Tibial artery (tissue), 4 donors: ENCODE measurements at regions not wholly inside any gene's neighbourhood (a gene's known extent, or its start where the extent isn't known, plus 50 kb on each side); places are given as distances from the start of the nearest gene placed in this dataset.

Experiments used
- DNase-seq, 2 donors: peaks; one replicate each; pipeline ENCODE4 v3.0.0-alpha.2; 2019
- H3K27ac ChIP-seq, 2 donors: fragments of 200-600 bp; sonication (generic) in 1 of 2; 1 replicate in 1 of 2; 2 replicates in 1 of 2; pipeline ENCODE4 v1.5.1; 2018 to 2019; ENCODE audit warnings: mild to moderate bottlenecking in 1 of 2
- H3K27me3 ChIP-seq, 2 donors: fragments of 200-600 bp; sonication (generic) in 1 of 2; one replicate each; pipeline versions ENCODE4 v1.5.1 to v1.6.0; 2016 to 2019
- H3K36me3 ChIP-seq, 3 donors: fragments of 200-600 bp; sonication (generic) in 2 of 3; one replicate each; pipeline ENCODE4 v1.5.1; 2016 to 2019; ENCODE audit warnings: mild to moderate bottlenecking in 2 of 3
- H3K4me1 ChIP-seq, 4 donors: fragments of 200-600 bp; sonication (generic) in 2 of 4; 1 replicate in 3 of 4; 2 replicates in 1 of 4; pipeline ENCODE4 v1.5.1; 2016 to 2019
- H3K4me3 ChIP-seq, 2 donors: fragments of 200-600 bp; sonication (generic) in 1 of 2; 1 replicate in 1 of 2; 2 replicates in 1 of 2; pipeline ENCODE4 v1.5.1; 2018 to 2019; ENCODE audit warnings: mild to moderate bottlenecking in 2 of 2
- H3K9me3 ChIP-seq, 3 donors: fragments of 200-600 bp; sonication (generic) in 1 of 3; one replicate each; pipeline ENCODE4 v1.5.1; 2016 to 2019
- intact Hi-C: fragments of 100-400 bp; cut with DNase I; formaldehyde crosslinking; loops from one replicate; pipeline ENCODE4 v1.15.0; 2023; ENCODE audit warnings: low total_unique reads
- TF ChIP-seq, protein P1 (sequence below), 2 experiments: fragments of 200-600 bp in 1 of 2; fragments of 450-650 bp in 1 of 2; IDR thresholded peaks; one replicate each; pipeline ENCODE4 v1.5.1; 2017 to 2019; ENCODE audit warnings: antibody characterized with exemption in 2 of 2, mild to moderate bottlenecking in 1 of 2, moderate library complexity in 1 of 2

DNA sequence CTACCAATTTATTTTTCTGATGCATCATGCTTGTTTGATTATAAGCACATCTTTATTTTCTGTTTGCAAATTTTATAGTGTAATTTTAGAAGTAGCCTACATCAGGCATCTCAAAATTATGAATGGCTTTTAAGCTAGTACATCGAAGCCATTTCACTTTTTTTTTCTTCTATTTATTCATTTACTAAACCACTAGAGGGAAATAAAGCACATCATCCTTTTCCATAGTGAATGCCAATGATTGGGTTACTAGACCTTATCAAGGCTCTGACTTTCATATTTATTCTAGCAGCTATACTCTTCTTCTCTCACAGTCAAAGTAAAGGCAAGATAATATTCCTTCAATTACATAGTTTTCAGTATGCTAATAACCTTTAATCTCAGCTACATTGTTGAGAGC is 736.4 kb upstream of the LRFN5 start:
- Histone ChIP-seq H3K9me3 (no peaks in the 10 kb centered on the region), H3K4me1 (no peaks in the 10 kb centered on the region), H3K27ac (no peak overlapping the region), H3K36me3 (no peaks in the 10 kb centered on the region), H3K4me3 (no peak overlapping the region), H3K27me3 (no peaks in the 10 kb centered on the region)
- intact Hi-C loops = no loop called here
- no peak for DNase-seq
- TF ChIP-seq, protein P1, sequence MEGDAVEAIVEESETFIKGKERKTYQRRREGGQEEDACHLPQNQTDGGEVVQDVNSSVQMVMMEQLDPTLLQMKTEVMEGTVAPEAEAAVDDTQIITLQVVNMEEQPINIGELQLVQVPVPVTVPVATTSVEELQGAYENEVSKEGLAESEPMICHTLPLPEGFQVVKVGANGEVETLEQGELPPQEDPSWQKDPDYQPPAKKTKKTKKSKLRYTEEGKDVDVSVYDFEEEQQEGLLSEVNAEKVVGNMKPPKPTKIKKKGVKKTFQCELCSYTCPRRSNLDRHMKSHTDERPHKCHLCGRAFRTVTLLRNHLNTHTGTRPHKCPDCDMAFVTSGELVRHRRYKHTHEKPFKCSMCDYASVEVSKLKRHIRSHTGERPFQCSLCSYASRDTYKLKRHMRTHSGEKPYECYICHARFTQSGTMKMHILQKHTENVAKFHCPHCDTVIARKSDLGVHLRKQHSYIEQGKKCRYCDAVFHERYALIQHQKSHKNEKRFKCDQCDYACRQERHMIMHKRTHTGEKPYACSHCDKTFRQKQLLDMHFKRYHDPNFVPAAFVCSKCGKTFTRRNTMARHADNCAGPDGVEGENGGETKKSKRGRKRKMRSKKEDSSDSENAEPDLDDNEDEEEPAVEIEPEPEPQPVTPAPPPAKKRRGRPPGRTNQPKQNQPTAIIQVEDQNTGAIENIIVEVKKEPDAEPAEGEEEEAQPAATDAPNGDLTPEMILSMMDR (IDR thresholded peaks at IDR 0.05) = no peak

DNA sequence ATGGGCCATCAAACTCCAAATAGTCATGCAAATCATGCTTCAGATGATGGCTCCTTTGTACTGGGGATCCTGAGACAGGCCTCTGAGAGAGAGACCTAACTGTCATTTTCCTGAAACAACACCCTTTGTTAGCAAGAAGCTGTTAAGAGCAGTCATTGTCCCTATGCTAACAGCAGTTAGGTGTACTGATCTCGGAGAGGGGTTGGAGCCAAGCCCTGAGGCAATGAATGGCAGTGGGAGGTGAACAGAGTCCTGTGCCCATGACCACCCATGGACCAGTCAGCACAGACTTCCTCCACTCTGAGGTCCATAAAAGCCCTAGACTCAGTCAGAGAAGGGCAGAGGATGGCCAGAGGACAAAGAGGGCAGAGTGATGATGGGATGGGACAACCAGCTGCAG is 747.6 kb upstream of the LRFN5 start:
- H3K27me3 ChIP-seq = no peaks in the 10 kb centered on the region
- no peak overlapping the region for H3K27ac ChIP-seq
- no peaks in the 10 kb centered on the region for H3K4me1 ChIP-seq
- H3K36me3 ChIP-seq = no peaks in the 10 kb centered on the region
- TF ChIP-seq, protein P1 (IDR thresholded peaks at IDR 0.05) = no peak
- no peak overlapping the region for H3K4me3 ChIP-seq
- DNase-seq = no peak
- intact Hi-C loops = no loop called here
- no peaks in the 10 kb centered on the region for H3K9me3 ChIP-seq

GRCh38 chr14:40855343-40855742 is 751.3 kb upstream of the LRFN5 start:
- no peak overlapping the region for H3K27ac ChIP-seq
- H3K4me3 ChIP-seq = no peak overlapping the region
- no peak for DNase-seq
- TF ChIP-seq, protein P1 (IDR thresholded peaks at IDR 0.05) = no peak
- H3K36me3 ChIP-seq = no peaks in the 10 kb centered on the region
- intact Hi-C loops = no loop called here
- H3K27me3 ChIP-seq = no peaks in the 10 kb centered on the region
- H3K9me3 ChIP-seq = no peaks in the 10 kb centered on the region
- H3K4me1 ChIP-seq = no peaks in the 10 kb centered on the region

GRCh38 chr14:40850191-40850590 is 756.5 kb upstream of the LRFN5 start:
- no peaks in the 10 kb centered on the region for H3K36me3 ChIP-seq
- no peaks in the 10 kb centered on the region for H3K27me3 ChIP-seq
- H3K4me3 ChIP-seq = no peak overlapping the region
- no peak for DNase-seq
- no peaks in the 10 kb centered on the region for H3K4me1 ChIP-seq
- intact Hi-C loops = no loop called here
- TF ChIP-seq, protein P1 (IDR thresholded peaks at IDR 0.05) = no peak
- H3K9me3 ChIP-seq = no peaks in the 10 kb centered on the region
- no peak overlapping the region for H3K27ac ChIP-seq

DNA sequence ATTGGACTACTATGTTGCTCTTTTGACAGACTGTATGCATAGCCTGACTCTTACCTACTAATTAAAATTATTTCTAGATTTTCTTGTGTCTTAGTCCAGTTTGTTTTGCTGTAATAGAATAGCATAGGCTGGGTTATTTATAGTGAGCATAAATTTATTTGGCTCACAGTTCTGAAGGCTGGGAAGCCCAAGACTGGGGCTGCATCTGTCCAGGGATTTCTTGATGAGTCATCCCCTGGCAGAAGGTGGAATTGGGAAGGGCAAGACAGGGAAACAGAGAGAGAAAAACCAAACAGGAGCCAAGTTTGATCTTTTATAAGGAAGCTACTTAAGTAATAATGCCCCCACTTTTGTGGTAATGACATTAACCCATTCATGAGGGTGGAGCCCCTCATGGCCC is 759.2 kb upstream of the LRFN5 start:
- Histone ChIP-seq H3K4me3 (no peak overlapping the region), H3K36me3 (no peaks in the 10 kb centered on the region), H3K9me3 (no peaks in the 10 kb centered on the region), H3K4me1 (no peaks in the 10 kb centered on the region), H3K27ac (no peak overlapping the region), H3K27me3 (no peaks in the 10 kb centered on the region)
- TF ChIP-seq, protein P1 (IDR thresholded peaks at IDR 0.05) = no peak
- intact Hi-C loops = no loop called here
- DNase-seq = no peak

DNA sequence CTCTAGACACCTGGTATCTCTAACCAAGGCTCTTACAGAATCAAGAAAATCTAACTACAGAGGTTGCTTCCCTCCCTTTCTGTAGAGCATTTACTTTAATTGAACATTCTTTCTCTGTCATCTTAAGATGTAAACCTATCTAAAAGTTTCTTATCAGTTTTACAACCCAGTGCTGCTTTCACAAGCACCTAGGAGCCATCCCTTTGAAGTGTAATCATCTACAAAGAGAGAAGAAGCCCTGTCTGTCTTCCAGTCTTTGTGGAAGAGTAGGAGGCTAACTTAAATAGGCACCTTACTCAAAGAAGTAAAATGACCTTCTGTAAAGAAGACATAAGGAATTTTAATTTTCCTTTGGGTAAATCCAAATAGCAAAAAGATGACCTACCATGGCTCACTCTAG is 763.9 kb upstream of the LRFN5 start:
- Histone ChIP-seq H3K27me3 (no peaks in the 10 kb centered on the region), H3K36me3 (no peaks in the 10 kb centered on the region), H3K9me3 (no peaks in the 10 kb centered on the region), H3K4me1 (no peaks in the 10 kb centered on the region), H3K4me3 (no peak overlapping the region), H3K27ac (no peak overlapping the region)
- no peak for DNase-seq
- intact Hi-C loops = no loop called here
- TF ChIP-seq, protein P1 (IDR thresholded peaks at IDR 0.05) = no peak
